Panc1 (cell line): ENCODE measurements at regions not wholly inside any gene's neighbourhood (a gene's known extent, or its start where the extent isn't known, plus 50 kb on each side); places are given as distances from the start of the nearest gene placed in this dataset.

Source experiments
- ATAC-seq: fragments of 200-7000 bp; cut with Tn5 transposase; 2 replicates; pipeline ENCODE4 v1.9.1; 2020; ENCODE audit warnings: mild to moderate bottlenecking, moderate library complexity
- BruUV-seq: library from RNA; stranded (reverse); fragments of 400-500 nt; replicated peaks from 2 replicates; lab custom pipeline; 2021; lab: Mats Ljungman, UMichigan
- CTCF ChIA-PET: fragments of 300-600 bp; sonication (Branson Sonifier 250); formaldehyde crosslinking; loops from one replicate; lab custom pipeline; 2022; ENCODE audit warnings: antibody characterized with exemption; lab: Charles Lee
- POLR2A ChIA-PET: fragments of 300-600 bp; sonication (Branson Sonifier 250); formaldehyde crosslinking; loops from one replicate; lab custom pipeline; 2022; ENCODE audit warnings: antibody characterized with exemption; lab: Charles Lee
- DNase-seq: peaks from one replicate; pipeline ENCODE4 v3.0.0-alpha.2; 2010; ENCODE audit warnings: low read depth, low spot score
- H3K27ac ChIP-seq: 2 replicates; pipeline ENCODE4 v1.5.1; 2011; ENCODE audit warnings: mild to moderate bottlenecking, low read length, inconsistent platforms
- H3K27me3 ChIP-seq: fragments of 200-500 bp; sonication (Bioruptor generic); 2 replicates; pipeline ENCODE4 v1.6.0; 2014; ENCODE audit warnings: low read length, inconsistent platforms; ENCODE audit not compliant: control insufficient read depth, insufficient read depth
- H3K36me3 ChIP-seq: fragments of 200-500 bp; sonication (Bioruptor generic); 2 replicates; pipeline ENCODE4 v1.5.1; 2014; ENCODE audit warnings: inconsistent platforms, mild to moderate bottlenecking, low read length, moderate library complexity; ENCODE audit not compliant: control insufficient read depth, insufficient read depth
- H3K4me1 ChIP-seq: 2 replicates; pipeline ENCODE4 v1.5.1; 2011; ENCODE audit warnings: inconsistent platforms, mild to moderate bottlenecking, low read length, moderate library complexity; ENCODE audit not compliant: control insufficient read depth, insufficient read depth
- H3K4me3 ChIP-seq, 2 experiments: 2 replicates each; pipeline ENCODE4 v1.5.1; 2011 to 2012; ENCODE audit warnings: low read depth in 2 of 2, low read length in 2 of 2, mild to moderate bottlenecking in 2 of 2, inconsistent platforms in 1 of 2, moderate library complexity in 1 of 2
- H3K9me3 ChIP-seq: fragments of 200-500 bp; sonication (Bioruptor generic); 2 replicates; pipeline ENCODE4 v1.5.1; 2014; ENCODE audit warnings: low read depth, mild to moderate bottlenecking, inconsistent platforms, low read length, moderate library complexity; ENCODE audit not compliant: control insufficient read depth, insufficient read depth
- CTCF ChIP-seq: fragments of 450-650 bp; IDR thresholded peaks from 2 replicates; pipeline ENCODE4 v1.5.1; 2017; ENCODE audit warnings: mild to moderate bottlenecking
- POLR2AphosphoS5 ChIP-seq: IDR thresholded peaks from 2 replicates; pipeline ENCODE4 v1.6.1; 2012; ENCODE audit warnings: mild to moderate bottlenecking, low read depth, low read length, moderate library complexity
- SIN3A ChIP-seq: IDR thresholded peaks from 2 replicates; pipeline ENCODE4 v1.6.1; 2012; ENCODE audit warnings: low read depth, mild to moderate bottlenecking, low read length, moderate library complexity, borderline replicate concordance; ENCODE audit not compliant: insufficient read depth
- TCF7L2 ChIP-seq: IDR thresholded peaks from 2 replicates; pipeline ENCODE4 v1.6.1; 2011; ENCODE audit warnings: mild to moderate bottlenecking, low read depth, low read length, inconsistent platforms
- in situ Hi-C: cut with HindIII; loops from 2 replicates; pipeline ENCODE4 v1.10.0; 2016; ENCODE audit warnings: low sequenced_read_pairs, low pct_unique_long_range_greater_than_20kb
- intact Hi-C: fragments of 100-400 bp; cut with micrococcal nuclease; formaldehyde crosslinking; loops from one replicate; pipeline ENCODE4 v1.10.0; 2022; ENCODE audit not compliant: unreplicated experiment
- TF ChIP-seq, protein P1 (sequence below), 2 experiments: IDR thresholded peaks; 2 replicates each; pipeline ENCODE4 v1.6.1; 2011 to 2012; ENCODE audit warnings: low read depth in 2 of 2, control low read depth in 1 of 2, low read length in 1 of 2, mild to moderate bottlenecking in 1 of 2, moderate library complexity in 1 of 2; ENCODE audit not compliant: insufficient read depth in 1 of 2

GRCh38 chr15:96124436-96124835, 206.1 kb upstream of the NR2F2 start:
- ATAC-seq (no peak), DNase-seq (no peak)
- ChIA-PET POLR2A (no interaction called here), CTCF (no interaction called here)
- Histone ChIP-seq H3K27me3 (no peaks in the 10 kb centered on the region), H3K4me1 (peaks cover 3% of the 10 kb centered on the region; the same call in 1 of the 2 replicates), H3K4me3 (no peak overlapping the region), H3K9me3 (no peaks in the 10 kb centered on the region), H3K27ac (no peak overlapping the region), H3K36me3 (no peaks in the 10 kb centered on the region)
- intact Hi-C loops (no loop called here), in situ Hi-C loops (no loop called here)
- BruUV-seq: no TSS peak
- TF ChIP-seq TCF7L2: no peak
- no peak for TF ChIP-seq CTCF
- TF ChIP-seq SIN3A: no peak
- no peak for TF ChIP-seq POLR2AphosphoS5
- TF ChIP-seq, protein P1, sequence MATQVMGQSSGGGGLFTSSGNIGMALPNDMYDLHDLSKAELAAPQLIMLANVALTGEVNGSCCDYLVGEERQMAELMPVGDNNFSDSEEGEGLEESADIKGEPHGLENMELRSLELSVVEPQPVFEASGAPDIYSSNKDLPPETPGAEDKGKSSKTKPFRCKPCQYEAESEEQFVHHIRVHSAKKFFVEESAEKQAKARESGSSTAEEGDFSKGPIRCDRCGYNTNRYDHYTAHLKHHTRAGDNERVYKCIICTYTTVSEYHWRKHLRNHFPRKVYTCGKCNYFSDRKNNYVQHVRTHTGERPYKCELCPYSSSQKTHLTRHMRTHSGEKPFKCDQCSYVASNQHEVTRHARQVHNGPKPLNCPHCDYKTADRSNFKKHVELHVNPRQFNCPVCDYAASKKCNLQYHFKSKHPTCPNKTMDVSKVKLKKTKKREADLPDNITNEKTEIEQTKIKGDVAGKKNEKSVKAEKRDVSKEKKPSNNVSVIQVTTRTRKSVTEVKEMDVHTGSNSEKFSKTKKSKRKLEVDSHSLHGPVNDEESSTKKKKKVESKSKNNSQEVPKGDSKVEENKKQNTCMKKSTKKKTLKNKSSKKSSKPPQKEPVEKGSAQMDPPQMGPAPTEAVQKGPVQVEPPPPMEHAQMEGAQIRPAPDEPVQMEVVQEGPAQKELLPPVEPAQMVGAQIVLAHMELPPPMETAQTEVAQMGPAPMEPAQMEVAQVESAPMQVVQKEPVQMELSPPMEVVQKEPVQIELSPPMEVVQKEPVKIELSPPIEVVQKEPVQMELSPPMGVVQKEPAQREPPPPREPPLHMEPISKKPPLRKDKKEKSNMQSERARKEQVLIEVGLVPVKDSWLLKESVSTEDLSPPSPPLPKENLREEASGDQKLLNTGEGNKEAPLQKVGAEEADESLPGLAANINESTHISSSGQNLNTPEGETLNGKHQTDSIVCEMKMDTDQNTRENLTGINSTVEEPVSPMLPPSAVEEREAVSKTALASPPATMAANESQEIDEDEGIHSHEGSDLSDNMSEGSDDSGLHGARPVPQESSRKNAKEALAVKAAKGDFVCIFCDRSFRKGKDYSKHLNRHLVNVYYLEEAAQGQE (IDR thresholded peaks at IDR 0.05; ENCODE audit: insufficient read depth in 1 of 2, low read depth in 2 of 2, low read length in 1 of 2): no peak

DNA sequence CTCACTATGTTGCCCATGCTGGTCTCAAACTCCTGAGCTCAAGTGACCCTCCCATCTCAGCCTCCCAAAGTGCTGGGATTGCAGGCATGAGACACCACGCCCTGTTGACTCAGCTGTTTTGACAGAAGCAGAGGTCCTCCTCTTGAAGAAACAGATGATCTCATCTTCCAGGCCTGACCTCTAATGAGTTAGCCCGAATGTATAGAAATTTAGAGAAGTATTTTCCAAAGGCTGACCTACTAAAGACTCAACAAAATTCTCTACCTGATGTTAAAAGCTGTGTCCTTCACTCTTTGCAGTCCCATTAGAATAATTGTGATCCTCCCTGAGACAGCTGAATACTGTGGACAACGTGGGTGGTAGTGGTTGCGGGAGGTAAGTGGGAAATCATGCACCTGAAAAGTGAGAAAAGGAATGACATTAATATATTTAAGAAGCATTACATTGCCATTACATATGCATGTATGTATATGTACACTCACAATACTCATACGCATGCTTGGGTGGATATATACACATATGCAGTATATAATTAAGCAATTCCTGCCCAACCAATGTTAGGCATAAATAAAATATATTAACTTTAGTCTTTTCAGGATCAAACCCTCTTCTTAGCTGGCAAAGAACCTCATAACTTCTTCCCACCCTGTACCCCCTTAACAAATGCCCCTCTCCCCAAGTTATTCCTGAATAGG, 204.6 kb upstream of the NR2F2 start:
- no peaks in the 10 kb centered on the region for H3K27me3 ChIP-seq
- no peak overlapping the region for H3K27ac ChIP-seq
- no peak for TF ChIP-seq SIN3A
- TF ChIP-seq POLR2AphosphoS5: no peak
- TF ChIP-seq, protein P1 (IDR thresholded peaks at IDR 0.05; ENCODE audit: insufficient read depth in 1 of 2, low read depth in 2 of 2, low read length in 1 of 2): no peak
- no peak for TF ChIP-seq CTCF
- TF ChIP-seq TCF7L2: no peak
- H3K36me3 ChIP-seq: no peaks in the 10 kb centered on the region
- in situ Hi-C loops (no loop called here), intact Hi-C loops (no loop called here)
- no peaks in the 10 kb centered on the region for H3K9me3 ChIP-seq
- ChIA-PET POLR2A (interaction anchor here (0.5 kb wide), 1 partner anchor 705 kb away, joined by 3 read pairs; no protein-coding TSS in a partner anchor), CTCF (no interaction called here)
- BruUV-seq: no TSS peak
- DNase-seq (no peak), ATAC-seq (no peak)
- H3K4me3 ChIP-seq: no peak overlapping the region
- peaks cover 3% of the 10 kb centered on the region; the same call in 1 of the 2 replicates for H3K4me1 ChIP-seq
